Ishikawa (cell line): ENCODE measurements at regions not wholly inside any gene's neighbourhood (a gene's known extent, or its start where the extent isn't known, plus 50 kb on each side); places are given as distances from the start of the nearest gene placed in this dataset.

Source experiments
- CEBPB ChIP-seq: IDR thresholded peaks from 2 replicates; pipeline ENCODE4 v1.6.1; 2012
- CREB1 ChIP-seq: IDR thresholded peaks from 2 replicates; pipeline ENCODE4 v1.6.1; 2012; ENCODE audit warnings: low read depth
- EGR1 ChIP-seq: IDR thresholded peaks from 2 replicates; pipeline ENCODE4 v1.6.1; 2012
- EP300 ChIP-seq: IDR thresholded peaks from 2 replicates; pipeline ENCODE4 v1.6.1; 2012; ENCODE audit warnings: borderline replicate concordance
- FOXM1 ChIP-seq: IDR thresholded peaks from 2 replicates; pipeline ENCODE4 v1.6.1; 2012; ENCODE audit warnings: low read depth, borderline replicate concordance
- MAX ChIP-seq: IDR thresholded peaks from 2 replicates; pipeline ENCODE4 v1.6.1; 2012
- NFIC ChIP-seq: IDR thresholded peaks from 2 replicates; pipeline ENCODE4 v1.6.1; 2012
- RAD21 ChIP-seq: IDR thresholded peaks from 2 replicates; pipeline ENCODE4 v1.6.1; 2012; ENCODE audit warnings: low read depth
- REST ChIP-seq: IDR thresholded peaks from 2 replicates; pipeline ENCODE4 v1.6.1; 2012; ENCODE audit warnings: low read depth, mild to moderate bottlenecking
- TAF1 ChIP-seq: IDR thresholded peaks from 2 replicates; pipeline ENCODE4 v1.6.1; 2012; ENCODE audit warnings: low read depth, mild to moderate bottlenecking
- TCF12 ChIP-seq: IDR thresholded peaks from 2 replicates; pipeline ENCODE4 v1.6.1; 2012; ENCODE audit warnings: low read depth
- TEAD4 ChIP-seq: IDR thresholded peaks from 2 replicates; pipeline ENCODE4 v1.6.1; 2012
- USF1 ChIP-seq: IDR thresholded peaks from 2 replicates; pipeline ENCODE4 v1.6.1; 2012
- YY1 ChIP-seq: IDR thresholded peaks from 2 replicates; pipeline ENCODE4 v1.6.1; 2012; ENCODE audit warnings: low read depth
- ZBTB7A ChIP-seq: IDR thresholded peaks from 2 replicates; pipeline ENCODE4 v1.6.1; 2012; ENCODE audit warnings: low read depth

GRCh38 chr6:117167520-117168271 lies 97.7 kb upstream of the VGLL2 start:
- no peak for TF ChIP-seq FOXM1
- no peak for TF ChIP-seq REST
- TF ChIP-seq ZBTB7A, result no peak
- TF ChIP-seq CREB1, result no peak
- TF ChIP-seq USF1, result no peak
- TF ChIP-seq EP300, result no peak
- TF ChIP-seq TCF12, result no peak
- no peak for TF ChIP-seq YY1
- TF ChIP-seq EGR1, result no peak
- TF ChIP-seq RAD21, result no peak
- no peak for TF ChIP-seq NFIC

- TF ChIP-seq EGR1 (no peak), EP300 (no peak), TCF12 (no peak), ZBTB7A (no peak)
Measured at GRCh38 chr6:117168296-117169063, 96.9 kb upstream of the VGLL2 start.

- TF ChIP-seq TCF12, result no peak
- no peak for TF ChIP-seq ZBTB7A
- no peak for TF ChIP-seq NFIC
- no peak for TF ChIP-seq EP300
- no peak for TF ChIP-seq TEAD4
- no peak for TF ChIP-seq REST
- no peak for TF ChIP-seq MAX
- TF ChIP-seq CEBPB, result no peak
- no peak for TF ChIP-seq TAF1
- no peak for TF ChIP-seq EGR1
- TF ChIP-seq CREB1, result no peak
- no peak for TF ChIP-seq USF1
- no peak for TF ChIP-seq RAD21
- TF ChIP-seq YY1, result no peak
- no peak for TF ChIP-seq FOXM1
Measured at GRCh38 chr6:117169064-117169665, 96.2 kb upstream of the VGLL2 start.

- TF ChIP-seq CREB1, result no peak
Measured at GRCh38 chr6:117169781-117170281, 95.5 kb upstream of the VGLL2 start.

GRCh38 chr6:117174835-117175360 lies 90.5 kb upstream of the VGLL2 start:
- TF ChIP-seq TEAD4 (no peak), REST (no peak), TAF1 (no peak), USF1 (no peak), TCF12 (no peak), MAX (no peak), EP300 (no peak), RAD21 (no peak), CEBPB (no peak)
